SH-SY5Y (cell line): ENCODE measurements at regions not wholly inside any gene's neighbourhood (a gene's known extent, or its start where the extent isn't known, plus 50 kb on each side); places are given as distances from the start of the nearest gene placed in this dataset.

Source experiments
- GATA2 ChIP-seq: IDR thresholded peaks from 2 replicates; pipeline ENCODE4 v1.6.1; 2011; ENCODE audit warnings: mild to moderate bottlenecking, low read depth, low read length
- GATA3 ChIP-seq: IDR thresholded peaks from 2 replicates; pipeline ENCODE4 v1.6.1; 2011; ENCODE audit warnings: low read depth, mild to moderate bottlenecking, low read length, moderate library complexity

DNA sequence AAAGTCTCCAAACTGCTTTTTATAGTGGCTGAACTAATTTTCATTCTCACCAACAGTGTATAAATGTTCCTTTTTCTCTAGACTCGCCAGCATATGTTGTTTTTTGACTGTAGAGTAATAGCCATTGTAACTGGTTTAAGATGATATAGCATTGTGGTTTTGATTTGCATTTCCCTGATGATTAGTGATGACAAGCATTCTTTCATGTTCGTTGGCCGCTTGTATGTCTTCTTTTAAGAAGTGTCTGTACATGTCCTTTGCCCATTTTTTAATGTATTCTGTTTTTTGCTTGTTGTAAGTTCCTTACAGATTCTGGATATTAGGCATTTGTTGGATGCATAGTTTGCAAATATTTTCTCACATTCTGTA is 404.9 kb downstream of the FLRT2 start:
- TF ChIP-seq GATA2 (no peak), GATA3 (no peak)
